H9 (cell line): ENCODE measurements at regions not wholly inside any gene's neighbourhood (a gene's known extent, or its start where the extent isn't known, plus 50 kb on each side); places are given as distances from the start of the nearest gene placed in this dataset.

Experiments
- DNase-seq: peaks from one replicate; pipeline ENCODE4 v3.0.0-alpha.2; 2017
- H2AFZ ChIP-seq: one replicate; pipeline ENCODE4 v1.6.1; 2013; ENCODE audit warnings: mild to moderate bottlenecking, low read length, control low read depth, moderate library complexity
- H2AK5ac ChIP-seq: 2 replicates; pipeline ENCODE4 v1.6.1; 2013; ENCODE audit warnings: low read length, control low read depth, mixed read lengths; ENCODE audit not compliant: insufficient read length
- H2BK120ac ChIP-seq: one replicate; pipeline ENCODE4 v1.6.1; 2013; ENCODE audit warnings: low read depth, mild to moderate bottlenecking, low read length, control low read depth, inconsistent platforms; ENCODE audit not compliant: poor library complexity, severe bottlenecking
- H2BK12ac ChIP-seq: 2 replicates; pipeline ENCODE4 v1.6.1; 2013; ENCODE audit warnings: low read length, control low read depth, mixed read lengths, low read depth; ENCODE audit not compliant: insufficient read length
- H2BK15ac ChIP-seq: 2 replicates; pipeline ENCODE4 v1.6.1; 2013; ENCODE audit warnings: low read depth, low read length, control low read depth
- H2BK20ac ChIP-seq: one replicate; pipeline ENCODE4 v1.6.1; 2013; ENCODE audit warnings: low read depth, mild to moderate bottlenecking, low read length, control low read depth, inconsistent platforms; ENCODE audit not compliant: poor library complexity, severe bottlenecking
- H2BK5ac ChIP-seq: 2 replicates; pipeline ENCODE4 v1.6.1; 2013; ENCODE audit warnings: low read length, control low read depth, mixed read lengths; ENCODE audit not compliant: insufficient read length
- H3K14ac ChIP-seq: 2 replicates; pipeline ENCODE4 v1.6.1; 2013; ENCODE audit warnings: low read length, control low read depth; ENCODE audit not compliant: insufficient read depth
- H3K18ac ChIP-seq: 2 replicates; pipeline ENCODE4 v1.6.1; 2013; ENCODE audit warnings: low read depth, mild to moderate bottlenecking, mixed read lengths, low read length, control low read depth; ENCODE audit not compliant: insufficient read length
- H3K23ac ChIP-seq: 2 replicates; pipeline ENCODE4 v1.6.1; 2013; ENCODE audit warnings: low read length, control low read depth, mixed read lengths, low read depth; ENCODE audit not compliant: insufficient read length
- H3K23me2 ChIP-seq: 2 replicates; pipeline ENCODE4 v1.6.1; 2013; ENCODE audit warnings: low read depth, mild to moderate bottlenecking, mixed read lengths, low read length, control low read depth; ENCODE audit not compliant: insufficient read length, poor library complexity, severe bottlenecking
- H3K27ac ChIP-seq: 2 replicates; pipeline ENCODE4 v1.5.1; 2013; ENCODE audit warnings: low read length, control low read depth, mixed read lengths, low read depth; ENCODE audit not compliant: insufficient read length
- H3K27me3 ChIP-seq: 2 replicates; pipeline ENCODE4 v1.6.1; 2013; ENCODE audit warnings: low read length, control low read depth, inconsistent platforms; ENCODE audit not compliant: insufficient read depth
- H3K4ac ChIP-seq: 2 replicates; pipeline ENCODE4 v1.6.1; 2013; ENCODE audit warnings: low read depth, mild to moderate bottlenecking, control low read depth, inconsistent platforms, low read length, moderate library complexity
- H3K4me1 ChIP-seq: 2 replicates; pipeline ENCODE4 v1.6.1; 2013; ENCODE audit warnings: low read length, control low read depth, inconsistent platforms; ENCODE audit not compliant: insufficient read depth
- H3K4me2 ChIP-seq: 2 replicates; pipeline ENCODE4 v1.6.1; 2013; ENCODE audit warnings: low read length, control low read depth, mixed read lengths; ENCODE audit not compliant: insufficient read length, insufficient read depth
- H3K56ac ChIP-seq: 2 replicates; pipeline ENCODE4 v1.6.1; 2013; ENCODE audit warnings: low read depth, mild to moderate bottlenecking, mixed read lengths, low read length, control low read depth; ENCODE audit not compliant: insufficient read length
- H3K79me1 ChIP-seq: 2 replicates; pipeline ENCODE4 v1.6.1; 2013; ENCODE audit warnings: low read depth, mild to moderate bottlenecking, moderate library complexity, low read length, control low read depth, inconsistent platforms; ENCODE audit not compliant: insufficient read depth, poor library complexity, severe bottlenecking
- H3K79me2 ChIP-seq: 2 replicates; pipeline ENCODE4 v1.6.1; 2013; ENCODE audit warnings: low read length, control low read depth, inconsistent platforms; ENCODE audit not compliant: insufficient read depth
- H3K9ac ChIP-seq: 2 replicates; pipeline ENCODE4 v1.6.1; 2013; ENCODE audit warnings: low read length, control low read depth, mixed read lengths; ENCODE audit not compliant: insufficient read length; ENCODE audit errors: extremely low read depth
- H3K9me3 ChIP-seq: one replicate; pipeline ENCODE4 v1.6.1; 2013; ENCODE audit warnings: low read depth, low read length, inconsistent platforms; ENCODE audit not compliant: control insufficient read depth
- H3T11ph ChIP-seq: one replicate; pipeline ENCODE4 v1.6.1; 2013; ENCODE audit warnings: mild to moderate bottlenecking, low read length, control low read depth, inconsistent platforms
- H4K20me1 ChIP-seq: one replicate; pipeline ENCODE4 v1.6.1; 2013; ENCODE audit not compliant: control insufficient read depth, insufficient read length, insufficient read depth
- H4K5ac ChIP-seq: 2 replicates; pipeline ENCODE4 v1.6.1; 2013; ENCODE audit warnings: low read depth, mild to moderate bottlenecking, mixed read lengths, low read length, control low read depth; ENCODE audit not compliant: insufficient read length
- H4K8ac ChIP-seq: replicated peaks from 2 replicates; pipeline ENCODE4 v1.6.1; 2013; ENCODE audit warnings: low read length, control low read depth, mixed read lengths, low read depth; ENCODE audit not compliant: insufficient read length
- H4K91ac ChIP-seq: 2 replicates; pipeline ENCODE4 v1.6.1; 2013; ENCODE audit warnings: low read depth, mild to moderate bottlenecking, moderate library complexity, mixed read lengths, low read length, control low read depth; ENCODE audit not compliant: insufficient read length
- H3K27ac Mint-ChIP-seq, 3 experiments: 2 replicates in 2 of 3; 3 replicates in 1 of 3; pipeline ENCODE4 v1.8.0; 2020 to 2021; ENCODE audit warnings: mixed read lengths in 3 of 3, mild to moderate bottlenecking in 1 of 3, moderate library complexity in 1 of 3
- H3K27me3 Mint-ChIP-seq: 2 replicates; pipeline ENCODE4 v1.8.0; 2021; ENCODE audit warnings: low read depth, mild to moderate bottlenecking, moderate library complexity, mixed read lengths
- H3K36me3 Mint-ChIP-seq, 3 experiments: 2 replicates in 2 of 3; 3 replicates in 1 of 3; pipeline ENCODE4 v1.8.0; 2020 to 2021; ENCODE audit warnings: low read depth in 3 of 3, mixed read lengths in 3 of 3; ENCODE audit not compliant: insufficient read depth in 1 of 3
- H3K4me1 Mint-ChIP-seq, 2 experiments: 2 replicates each; pipeline ENCODE4 v1.8.0; 2020; ENCODE audit warnings: mixed read lengths in 2 of 2
- H3K4me3 Mint-ChIP-seq, 2 experiments: 2 replicates in 1 of 2; 3 replicates in 1 of 2; pipeline ENCODE4 v1.8.0; 2020 to 2021; ENCODE audit warnings: mild to moderate bottlenecking in 2 of 2, mixed read lengths in 2 of 2, moderate library complexity in 1 of 2
- H3K9me3 Mint-ChIP-seq, 2 experiments: 2 replicates in 1 of 2; 3 replicates in 1 of 2; pipeline ENCODE4 v1.8.0; 2020; ENCODE audit warnings: mild to moderate bottlenecking in 2 of 2, mixed read lengths in 2 of 2, moderate library complexity in 1 of 2
- CTCF ChIP-seq: fragments of 200-600 bp; sonication (generic); conservative IDR thresholded peaks from 3 replicates; pipeline ENCODE4 v1.8.0; 2021; ENCODE audit warnings: antibody characterized with exemption, mild to moderate bottlenecking
- WGBS: extraction: QIAGEN DNeasy Blood & Tissue Kit; methylation state at CpG from one replicate; pipeline ENCODE4 v1.1.7; 2013; ENCODE audit warnings: missing lambda C conversion rate, low lambda C conversion rate, mixed read lengths; ENCODE audit not compliant: insufficient read length; ENCODE audit errors: extremely low coverage; 5-methylcytosine and 5-hydroxymethylcytosine counted together

- no peaks in the 10 kb centered on the region for H3K27me3 ChIP-seq
- H3K18ac ChIP-seq: no peak overlapping the region
- no peak overlapping the region for H4K8ac ChIP-seq
- no peaks in the 10 kb centered on the region; the same call in none of the 2 replicates for H3K27me3 Mint-ChIP-seq
- no peak overlapping the region for H3K27ac ChIP-seq
- peaks cover 4 to 12% (median 5%) of the 10 kb centered on the region in 3 experiments; a peak in 4 of 7 replicates for H3K36me3 Mint-ChIP-seq
- H3K4me3 Mint-ChIP-seq: no peak overlapping the region
- H3K79me1 ChIP-seq: no peaks in the 10 kb centered on the region
- H3K14ac ChIP-seq: no peak overlapping the region
- no CpG with 5 or more reads among the region's 1 CpG for WGBS
- no peak overlapping the region for H3T11ph ChIP-seq
- H3K23me2 ChIP-seq: no peaks in the 10 kb centered on the region
- peaks cover 3% of the 10 kb centered on the region; the same call in 1 of the 2 replicates for H3K4me1 ChIP-seq
- no peak overlapping the region for H2AFZ ChIP-seq
- H3K27ac Mint-ChIP-seq: no peak overlapping the region
- no peak overlapping the region for H2BK120ac ChIP-seq
- no peaks in the 10 kb centered on the region for H3K9me3 ChIP-seq
- H4K20me1 ChIP-seq: no peaks in the 10 kb centered on the region
- no peak overlapping the region for H4K5ac ChIP-seq
- H2BK12ac ChIP-seq: no peak overlapping the region
- no peak overlapping the region for H3K4ac ChIP-seq
- peaks cover 5% of the 10 kb centered on the region in 2 experiments for H3K4me1 Mint-ChIP-seq
- peaks cover 2 to 12% of the 10 kb centered on the region in 2 experiments; a peak in 4 of 5 replicates for H3K9me3 Mint-ChIP-seq
- no peak overlapping the region for H2AK5ac ChIP-seq
- no peak for DNase-seq
- H2BK20ac ChIP-seq: no peak overlapping the region
- no peak overlapping the region for H4K91ac ChIP-seq
- H3K79me2 ChIP-seq: no peaks in the 10 kb centered on the region
- no peak overlapping the region for H3K56ac ChIP-seq
- H3K9ac ChIP-seq: no peak overlapping the region
- TF ChIP-seq CTCF: no peak
- H2BK15ac ChIP-seq: no peak overlapping the region
- no peak overlapping the region for H2BK5ac ChIP-seq
- H3K23ac ChIP-seq: no peak overlapping the region
- no peak overlapping the region for H3K4me2 ChIP-seq
These were observed 110.8 kb upstream of the SALL1 start for GRCh38 chr16:51261919-51262318.
